Breast epithelium (tissue), 4 donors: ENCODE measurements at regions not wholly inside any gene's neighbourhood (a gene's known extent, or its start where the extent isn't known, plus 50 kb on each side); places are given as distances from the start of the nearest gene placed in this dataset.

ENCODE experiments used
- DNase-seq, 2 donors: peaks; one replicate each; pipeline ENCODE4 v3.0.0-alpha.2; 2019; ENCODE audit warnings: low spot score in 2 of 2
- H3K27ac ChIP-seq, 2 donors: fragments of 200-600 bp; sonication (generic) in 1 of 2; one replicate each; pipeline ENCODE4 v1.5.1; 2016 to 2019; ENCODE audit warnings: mild to moderate bottlenecking in 1 of 2
- H3K27me3 ChIP-seq, 2 donors: fragments of 200-600 bp; sonication (generic) in 1 of 2; one replicate each; pipeline versions ENCODE4 v1.5.1 to v1.6.0; 2017 to 2019; ENCODE audit warnings: control low read depth in 1 of 2, mild to moderate bottlenecking in 1 of 2
- H3K36me3 ChIP-seq: fragments of 200-600 bp; one replicate; pipeline ENCODE4 v1.5.1; 2019
- H3K4me1 ChIP-seq, 2 donors: fragments of 200-600 bp; sonication (generic); one replicate each; pipeline ENCODE4 v1.5.1; 2016 to 2019; ENCODE audit warnings: control low read depth in 1 of 2
- H3K4me3 ChIP-seq, 3 donors: fragments of 200-600 bp; sonication (generic); 1 replicate in 2 of 3; 2 replicates in 1 of 3; pipeline ENCODE4 v1.5.1; 2016 to 2019; ENCODE audit warnings: mild to moderate bottlenecking in 3 of 3, moderate library complexity in 2 of 3
- H3K9me3 ChIP-seq, 2 donors: fragments of 200-600 bp; sonication (generic) in 1 of 2; one replicate each; pipeline ENCODE4 v1.5.1; 2016 to 2019; ENCODE audit warnings: control low read depth in 1 of 2
- CTCF ChIP-seq, 3 donors: fragments of 450-650 bp; IDR thresholded peaks; one replicate each; pipeline ENCODE4 v1.5.1; 2016 to 2017; ENCODE audit warnings: antibody characterized with exemption in 3 of 3, mild to moderate bottlenecking in 3 of 3, moderate library complexity in 3 of 3
- POLR2A ChIP-seq: fragments of 450-650 bp; IDR thresholded peaks from one replicate; pipeline ENCODE4 v1.6.1; 2016; ENCODE audit warnings: antibody characterized with exemption, mild to moderate bottlenecking, moderate library complexity
- POLR2AphosphoS5 ChIP-seq, 3 donors: sonication (generic); formaldehyde crosslinking; IDR thresholded peaks; one replicate each; pipeline ENCODE4 v1.6.1; 2017; ENCODE audit warnings: antibody characterized with exemption in 3 of 3
- intact Hi-C: fragments of 100-400 bp; cut with DNase I; formaldehyde crosslinking; loops from one replicate; pipeline ENCODE4 v1.15.1; 2023; ENCODE audit warnings: low total_unique reads

GRCh38 chr2:7986431-7986830, 695.4 kb upstream of the ID2 start:
- H3K27ac ChIP-seq, result no peak overlapping the region
- TF ChIP-seq POLR2A (no peak), CTCF (IDR thresholded peaks at IDR 0.05) (no peak), POLR2AphosphoS5 (IDR thresholded peaks at IDR 0.05) (no peak)

GRCh38 chr2:7987992-7988391, 693.9 kb upstream of the ID2 start:
- no peaks in the 10 kb centered on the region for H3K9me3 ChIP-seq
- H3K36me3 ChIP-seq, result no peaks in the 10 kb centered on the region
- DNase-seq, result no peak
- no peaks in the 10 kb centered on the region for H3K27me3 ChIP-seq
- no peaks in the 10 kb centered on the region for H3K4me1 ChIP-seq
- intact Hi-C loops, result no loop called here
- H3K4me3 ChIP-seq, result no peak overlapping the region
- H3K27ac ChIP-seq, result no peak overlapping the region
- no peak for TF ChIP-seq POLR2AphosphoS5 (IDR thresholded peaks at IDR 0.05)
- no peak for TF ChIP-seq CTCF (IDR thresholded peaks at IDR 0.05)
- TF ChIP-seq POLR2A, result no peak

More at GRCh38 chr2:7986431-7986830, 695.4 kb upstream of the ID2 start:
- intact Hi-C loops, result no loop called here
- peaks cover 0 to 6% of the 10 kb centered on the region in 2 donors for H3K9me3 ChIP-seq
- H3K4me1 ChIP-seq, result no peaks in the 10 kb centered on the region
- H3K27me3 ChIP-seq, result no peaks in the 10 kb centered on the region
- DNase-seq, result peak in 1 of 2 donors; percentile 28
- no peak overlapping the region for H3K4me3 ChIP-seq
- H3K36me3 ChIP-seq, result no peaks in the 10 kb centered on the region

GRCh38 chr2:7988440-7988839, 693.4 kb upstream of the ID2 start:
- TF ChIP-seq POLR2A (no peak), POLR2AphosphoS5 (IDR thresholded peaks at IDR 0.05) (no peak), CTCF (IDR thresholded peaks at IDR 0.05) (no peak)
- DNase-seq, result no peak
- H3K36me3 ChIP-seq, result no peaks in the 10 kb centered on the region
- no peaks in the 10 kb centered on the region for H3K9me3 ChIP-seq
- H3K27ac ChIP-seq, result no peak overlapping the region
- intact Hi-C loops, result no loop called here
- no peak overlapping the region for H3K4me3 ChIP-seq
- no peaks in the 10 kb centered on the region for H3K4me1 ChIP-seq
- no peaks in the 10 kb centered on the region for H3K27me3 ChIP-seq

GRCh38 chr2:7989823-7990222, 692.0 kb upstream of the ID2 start:
- Histone ChIP-seq H3K27ac (no peak overlapping the region), H3K27me3 (no peaks in the 10 kb centered on the region), H3K36me3 (no peaks in the 10 kb centered on the region), H3K9me3 (no peaks in the 10 kb centered on the region), H3K4me3 (no peak overlapping the region), H3K4me1 (no peaks in the 10 kb centered on the region)
- intact Hi-C loops, result no loop called here
- DNase-seq, result no peak
- TF ChIP-seq POLR2AphosphoS5 (IDR thresholded peaks at IDR 0.05) (no peak), CTCF (IDR thresholded peaks at IDR 0.05) (no peak), POLR2A (no peak)

- intact Hi-C loops, result no loop called here
These were observed 688.9 kb upstream of the ID2 start for GRCh38 chr2:7992612-7993602.

More at GRCh38 chr2:7992612-7993602, 688.9 kb upstream of the ID2 start:
- H3K27me3 ChIP-seq, result no peaks in the 10 kb centered on the region
- H3K4me1 ChIP-seq, result no peaks in the 10 kb centered on the region
- TF ChIP-seq POLR2A (no peak), CTCF (IDR thresholded peaks at IDR 0.05) (no peak), POLR2AphosphoS5 (IDR thresholded peaks at IDR 0.05) (no peak)
- no peaks in the 10 kb centered on the region for H3K9me3 ChIP-seq
- DNase-seq, result no peak
- peak overlapping the region in 1 of 2 donors; percentile 31 for H3K27ac ChIP-seq
- no peak overlapping the region for H3K4me3 ChIP-seq
- no peaks in the 10 kb centered on the region for H3K36me3 ChIP-seq
